ENCODE measurements at regions not wholly inside any gene's neighbourhood (a gene's known extent, or its start where the extent isn't known, plus 50 kb on each side); places are given as distances from the start of the nearest gene placed in this dataset.

DNA sequence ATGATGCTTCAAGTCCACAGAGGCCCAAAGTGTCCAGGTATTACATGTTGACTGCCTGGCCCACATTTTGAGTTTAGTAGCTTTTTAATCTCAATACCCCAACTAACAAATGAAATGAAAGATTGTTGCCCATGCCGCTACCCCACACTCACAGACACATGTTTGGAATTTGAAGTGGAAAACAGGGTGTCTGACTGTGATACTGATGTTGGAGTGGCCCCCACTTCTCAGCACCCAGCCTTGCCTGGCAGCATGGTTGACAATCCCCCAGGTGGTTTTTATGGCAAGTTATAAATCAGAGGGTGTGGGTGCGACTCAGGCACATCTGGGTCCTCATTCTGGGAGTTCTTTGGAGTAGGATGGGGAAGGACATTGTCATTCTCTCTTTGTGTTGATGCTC lies 314.7 kb upstream of the ZNF32 start:
- no peaks in the 10 kb centered on the region for H3K9me3 ChIP-seq
- DNase-seq, result peak in 1 of 2 donors; percentile 1
- TF ChIP-seq, protein P1, sequence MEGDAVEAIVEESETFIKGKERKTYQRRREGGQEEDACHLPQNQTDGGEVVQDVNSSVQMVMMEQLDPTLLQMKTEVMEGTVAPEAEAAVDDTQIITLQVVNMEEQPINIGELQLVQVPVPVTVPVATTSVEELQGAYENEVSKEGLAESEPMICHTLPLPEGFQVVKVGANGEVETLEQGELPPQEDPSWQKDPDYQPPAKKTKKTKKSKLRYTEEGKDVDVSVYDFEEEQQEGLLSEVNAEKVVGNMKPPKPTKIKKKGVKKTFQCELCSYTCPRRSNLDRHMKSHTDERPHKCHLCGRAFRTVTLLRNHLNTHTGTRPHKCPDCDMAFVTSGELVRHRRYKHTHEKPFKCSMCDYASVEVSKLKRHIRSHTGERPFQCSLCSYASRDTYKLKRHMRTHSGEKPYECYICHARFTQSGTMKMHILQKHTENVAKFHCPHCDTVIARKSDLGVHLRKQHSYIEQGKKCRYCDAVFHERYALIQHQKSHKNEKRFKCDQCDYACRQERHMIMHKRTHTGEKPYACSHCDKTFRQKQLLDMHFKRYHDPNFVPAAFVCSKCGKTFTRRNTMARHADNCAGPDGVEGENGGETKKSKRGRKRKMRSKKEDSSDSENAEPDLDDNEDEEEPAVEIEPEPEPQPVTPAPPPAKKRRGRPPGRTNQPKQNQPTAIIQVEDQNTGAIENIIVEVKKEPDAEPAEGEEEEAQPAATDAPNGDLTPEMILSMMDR (IDR thresholded peaks at IDR 0.05), result no peak
- 98% methylated on average over 2 of the region's 2 CpGs for WGBS, 2 donors
- intact Hi-C loops (cut with DNase I), result no loop called here
- H3K27me3 ChIP-seq, result no peaks in the 10 kb centered on the region
- no peak overlapping the region for H3K4me3 ChIP-seq
- no peak for ATAC-seq
- peaks cover 3 to 62% (median 25%) of the 10 kb centered on the region in 9 donors for H3K4me1 ChIP-seq
- no peaks in the 10 kb centered on the region for H3K36me3 ChIP-seq
- peak overlapping the region in 6 of 10 donors; percentile 21 to 88 (median 78) for H3K27ac ChIP-seq

DNA sequence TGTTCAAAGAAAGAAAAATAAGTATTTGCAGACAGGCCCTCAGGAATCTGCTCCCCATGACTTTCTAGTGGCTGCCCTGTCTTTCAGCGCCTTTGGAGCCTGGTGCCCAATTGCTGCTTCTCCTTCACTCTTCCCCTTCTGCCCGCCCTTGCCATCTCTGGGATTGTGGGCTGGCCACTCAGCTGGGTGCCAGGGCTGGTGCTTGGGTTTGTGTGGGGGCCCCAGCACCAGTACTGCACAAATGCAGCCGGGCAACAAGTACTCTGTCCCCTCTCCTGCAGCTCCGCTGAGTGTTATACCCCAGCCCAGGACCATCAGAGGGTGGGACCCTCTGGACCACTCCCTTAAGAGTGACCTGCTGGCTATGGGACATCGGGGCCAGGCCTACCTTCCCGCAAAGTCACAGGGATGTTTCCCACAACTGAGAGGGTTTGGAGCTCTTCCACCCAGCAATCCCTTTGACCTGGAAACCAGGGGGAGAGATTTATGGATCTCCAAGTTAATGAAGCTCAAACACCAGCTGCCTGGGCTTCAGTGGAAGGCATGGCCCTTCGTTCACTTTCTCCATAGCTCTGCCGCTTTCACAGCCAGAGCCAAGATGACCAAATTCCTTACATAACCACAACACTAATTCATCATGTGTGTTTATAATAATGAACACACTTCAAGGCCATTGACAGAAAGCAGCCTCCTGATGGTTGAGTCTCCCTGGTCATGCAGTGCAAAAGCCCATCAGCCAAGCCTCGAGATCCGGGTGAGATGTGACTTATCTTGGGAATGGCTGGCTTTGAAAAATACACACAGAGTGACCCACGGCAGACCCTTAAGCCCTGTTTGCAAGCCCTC lies 313.9 kb upstream of the ZNF32 start:
- Histone ChIP-seq H3K9me3 (no peaks in the 10 kb centered on the region), H3K4me3 (no peak overlapping the region), H3K27me3 (no peaks in the 10 kb centered on the region), H3K27ac (peak overlapping the region in 1 of 10 donors; percentile 88), H3K4me1 (peaks cover 3 to 65% (median 25%) of the 10 kb centered on the region in 9 donors), H3K36me3 (no peaks in the 10 kb centered on the region)
- 94 to 95% methylated on average over 11 of the region's 11 CpGs for WGBS, 2 donors
- TF ChIP-seq, protein P1 (IDR thresholded peaks at IDR 0.05), result no peak
- ATAC-seq (no peak), DNase-seq (peak in 1 of 2 donors; percentile 3)
- intact Hi-C loops (cut with DNase I), result no loop called here

DNA sequence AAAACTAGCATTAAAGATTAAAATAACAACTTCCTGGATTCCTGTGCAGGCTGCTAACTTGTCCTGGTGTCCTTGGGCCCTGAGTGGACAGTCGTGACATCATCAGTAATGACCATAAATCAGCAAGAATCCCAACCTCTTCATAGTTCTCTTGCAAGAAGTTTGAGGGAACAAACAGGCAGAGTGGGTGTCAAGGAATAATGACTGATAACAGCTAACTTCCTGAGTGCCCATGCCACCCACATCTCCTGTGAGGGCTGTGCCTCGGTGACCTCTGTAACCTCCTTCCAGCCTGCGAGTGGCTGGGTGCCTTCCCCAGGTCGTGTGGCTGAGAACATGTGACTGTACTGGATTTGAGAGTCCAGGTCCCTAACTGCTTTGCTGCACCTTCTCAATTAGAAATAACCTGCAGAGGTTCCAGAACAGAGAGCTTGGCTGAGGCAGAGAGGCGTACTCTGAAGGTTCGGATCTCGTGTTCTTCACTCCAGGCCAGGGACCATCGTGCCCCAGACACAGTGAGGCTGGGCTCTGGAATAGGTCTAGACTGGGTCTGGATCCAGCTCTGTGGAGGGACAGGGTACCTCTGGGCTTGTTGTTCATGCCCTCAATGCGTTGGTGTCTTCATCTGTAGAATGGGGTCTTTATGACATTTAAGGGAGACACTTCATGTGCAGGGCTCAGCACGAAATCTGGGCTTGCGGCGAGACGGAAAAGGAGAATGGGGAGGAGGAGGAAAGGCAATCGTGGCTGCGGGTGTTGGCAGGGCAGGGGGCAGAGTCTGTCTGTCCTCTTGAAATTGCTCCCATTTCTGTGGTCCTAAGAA lies 313.1 kb upstream of the ZNF32 start:
- intact Hi-C loops (cut with DNase I), result loop anchor here in 1 of 10 donors (2.0 kb wide), 1 partner anchor 49 kb away; no protein-coding TSS in a partner anchor
- ATAC-seq, result peak in 7 of 8 donors; percentile 16 to 54 (median 38)

More for the DNA sequence above, 313.1 kb upstream of the ZNF32 start:
- Histone ChIP-seq H3K9me3 (no peaks in the 10 kb centered on the region), H3K4me3 (no peak overlapping the region), H3K36me3 (no peaks in the 10 kb centered on the region), H3K4me1 (peaks cover 3 to 65% (median 25%) of the 10 kb centered on the region in 9 donors), H3K27me3 (no peaks in the 10 kb centered on the region), H3K27ac (peak overlapping the region in 6 of 10 donors; percentile 14 to 88 (median 50))
- 90 to 93% methylated on average over 15 of the region's 15 CpGs for WGBS, 2 donors
- peak in 1 of 2 donors; percentile 15 for DNase-seq
- TF ChIP-seq, protein P1 (IDR thresholded peaks at IDR 0.05), result no peak

All from heart right ventricle (tissue), 16 donors.